ENCODE measurements at regions not wholly inside any gene's neighbourhood (a gene's known extent, or its start where the extent isn't known, plus 50 kb on each side); places are given as distances from the start of the nearest gene placed in this dataset.
A peak's percentile ranks its signal among the peaks of the same experiment; 100 is the strongest.
"Not testable (repeated sequence)": the region's sequence is repeated elsewhere in the genome, so short reads cannot be mapped to it uniquely, and the experiment has no call there.

DNA sequence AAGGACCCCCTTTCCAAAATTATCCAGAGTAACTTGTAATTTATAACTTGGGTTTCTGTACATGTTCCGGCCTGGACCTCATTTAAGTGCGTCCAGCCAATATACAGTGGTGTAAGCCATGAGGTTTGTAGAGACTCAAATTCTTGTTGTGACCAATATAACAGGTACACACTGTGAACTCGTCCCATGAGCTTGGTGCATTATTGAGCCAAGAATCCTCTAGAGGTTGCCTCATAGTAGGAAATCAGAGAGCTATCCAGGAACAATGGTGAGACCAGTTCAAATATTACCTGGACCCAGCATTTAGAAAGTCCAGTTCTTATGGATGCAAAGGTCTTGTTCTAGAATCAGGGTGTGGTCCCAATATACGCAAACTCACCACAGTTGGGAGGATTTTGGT is 138.2 kb downstream of the NPIPB5 start:
- no peaks in the 10 kb centered on the region for H3K9me1 ChIP-seq (replicated peaks; ENCODE audit: control insufficient read depth, extremely low read depth, insufficient read depth, low read length)
- CTCF ChIA-PET, result no interaction called here
- dilution Hi-C loops (cut with MboI; ENCODE audit: extremely low pct_ligation_motif_present, low sequenced_read_pairs) (no loop called here), intact Hi-C loops (cut with micrococcal nuclease) (no loop called here)
- no TSS peak for BruUV-seq (replicated peaks)
- no peaks in the 10 kb centered on the region for H3K36me3 ChIP-seq (ENCODE audit: control insufficient read depth in 2 of 2, extremely low read depth in 1 of 2, insufficient read depth in 2 of 2, low read length in 2 of 2)
- no peaks in the 10 kb centered on the region for H3K79me2 ChIP-seq (ENCODE audit: control insufficient read depth, insufficient read depth, low read length)
- H4K20me1 ChIP-seq (replicated peaks; ENCODE audit: control insufficient read depth, extremely low read depth, insufficient read depth, low read length), result no peaks in the 10 kb centered on the region
- H3K27ac ChIP-seq (ENCODE audit: insufficient read depth, low read depth, low read length), result no peak overlapping the region
- TF ChIP-seq POLR2A (IDR thresholded peaks at IDR 0.05; ENCODE audit: low read depth, low read length) (no peak), JUN (IDR thresholded peaks at IDR 0.05; ENCODE audit: borderline replicate concordance, insufficient read depth, insufficient read length, low read depth) (no peak), EZH2 (IDR thresholded peaks at IDR 0.05; ENCODE audit: borderline replicate concordance, low read depth, low read length, severe bottlenecking) (no peak), POLR2AphosphoS5 (IDR thresholded peaks at IDR 0.05; ENCODE audit: insufficient read depth, low read depth, low read length) (no peak), MYC (IDR thresholded peaks at IDR 0.05; ENCODE audit: low read depth, low read length) (no peak)
- TF ChIP-seq, protein P1, sequence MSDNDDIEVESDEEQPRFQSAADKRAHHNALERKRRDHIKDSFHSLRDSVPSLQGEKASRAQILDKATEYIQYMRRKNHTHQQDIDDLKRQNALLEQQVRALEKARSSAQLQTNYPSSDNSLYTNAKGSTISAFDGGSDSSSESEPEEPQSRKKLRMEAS (IDR thresholded peaks at IDR 0.05; ENCODE audit: insufficient read depth, insufficient read length), result no peak
- TF ChIP-seq, protein P2, sequence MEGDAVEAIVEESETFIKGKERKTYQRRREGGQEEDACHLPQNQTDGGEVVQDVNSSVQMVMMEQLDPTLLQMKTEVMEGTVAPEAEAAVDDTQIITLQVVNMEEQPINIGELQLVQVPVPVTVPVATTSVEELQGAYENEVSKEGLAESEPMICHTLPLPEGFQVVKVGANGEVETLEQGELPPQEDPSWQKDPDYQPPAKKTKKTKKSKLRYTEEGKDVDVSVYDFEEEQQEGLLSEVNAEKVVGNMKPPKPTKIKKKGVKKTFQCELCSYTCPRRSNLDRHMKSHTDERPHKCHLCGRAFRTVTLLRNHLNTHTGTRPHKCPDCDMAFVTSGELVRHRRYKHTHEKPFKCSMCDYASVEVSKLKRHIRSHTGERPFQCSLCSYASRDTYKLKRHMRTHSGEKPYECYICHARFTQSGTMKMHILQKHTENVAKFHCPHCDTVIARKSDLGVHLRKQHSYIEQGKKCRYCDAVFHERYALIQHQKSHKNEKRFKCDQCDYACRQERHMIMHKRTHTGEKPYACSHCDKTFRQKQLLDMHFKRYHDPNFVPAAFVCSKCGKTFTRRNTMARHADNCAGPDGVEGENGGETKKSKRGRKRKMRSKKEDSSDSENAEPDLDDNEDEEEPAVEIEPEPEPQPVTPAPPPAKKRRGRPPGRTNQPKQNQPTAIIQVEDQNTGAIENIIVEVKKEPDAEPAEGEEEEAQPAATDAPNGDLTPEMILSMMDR (IDR thresholded peaks at IDR 0.05; ENCODE audit: extremely low read depth in 1 of 2, insufficient read depth in 1 of 2, low read depth in 1 of 2, low read length in 2 of 2), result no peak
- H3K27me3 ChIP-seq (ENCODE audit: control insufficient read depth in 2 of 2, insufficient read depth in 2 of 2, low read length in 2 of 2), result peaks cover 5 to 22% of the 10 kb centered on the region in 2 experiments
- POLR2A ChIA-PET, result no interaction called here
- no peak overlapping the region for H3K9ac ChIP-seq (replicated peaks; ENCODE audit: extremely low read depth, insufficient read depth, low read length)
- H3K9me3 ChIP-seq (replicated peaks; ENCODE audit: control insufficient read depth, insufficient read depth, low read length), result no peaks in the 10 kb centered on the region
- FAIRE-seq (peak; percentile 40), DNase-seq (ENCODE audit: low read depth, low spot score) (no peak)
- H2AFZ ChIP-seq (ENCODE audit: low read depth, low read length), result no peak overlapping the region
- H3K4me3 ChIP-seq (replicated peaks in 1 of 3; ENCODE audit: insufficient read depth in 1 of 3, low read depth in 1 of 3, low read length in 3 of 3), result no peak overlapping the region
- H3K4me2 ChIP-seq (ENCODE audit: insufficient read depth, low read length), result no peak overlapping the region
- H3K4me1 ChIP-seq (ENCODE audit: control insufficient read depth, extremely low read depth, insufficient read depth, low read length), result no peaks in the 10 kb centered on the region

DNA sequence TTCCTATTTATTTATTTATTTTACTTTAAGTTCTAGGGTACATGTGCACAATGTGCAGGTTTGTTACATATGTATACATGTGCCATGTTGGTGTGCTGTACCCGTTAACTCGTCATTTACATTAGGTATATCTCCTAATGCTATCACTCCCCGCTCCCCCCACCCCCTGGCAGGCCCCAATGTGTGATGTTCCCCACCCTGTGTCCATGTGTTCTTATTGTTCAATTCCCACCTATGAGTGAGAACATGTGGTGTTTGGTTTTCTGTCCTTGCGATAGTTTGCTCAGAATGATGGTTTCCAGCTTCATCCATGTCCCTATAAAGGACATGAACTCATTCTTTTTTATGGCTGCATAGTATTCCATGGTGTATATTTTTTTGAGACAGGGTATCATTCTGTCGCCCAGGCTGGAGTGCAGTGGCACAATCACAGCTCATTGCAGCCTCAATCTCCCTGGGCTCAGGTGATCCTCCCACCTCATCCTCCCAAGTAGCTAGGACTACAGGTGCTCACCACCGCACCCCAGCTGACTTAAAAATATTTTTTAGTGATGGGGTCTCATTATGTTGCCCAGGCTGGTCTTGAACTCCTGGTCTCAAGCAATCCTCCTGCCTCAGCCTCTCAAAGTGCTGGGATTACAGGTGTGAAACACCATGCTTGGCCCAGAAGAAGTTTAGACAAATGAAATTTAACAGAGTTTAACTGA is 140.6 kb downstream of the NPIPB5 start:
- H3K36me3 ChIP-seq (ENCODE audit: control insufficient read depth in 2 of 2, extremely low read depth in 1 of 2, insufficient read depth in 2 of 2, low read length in 2 of 2); FAIRE-seq; H2AFZ ChIP-seq (ENCODE audit: low read depth, low read length); H3K27ac ChIP-seq (ENCODE audit: insufficient read depth, low read depth, low read length); H3K9me1 ChIP-seq (replicated peaks; ENCODE audit: control insufficient read depth, extremely low read depth, insufficient read depth, low read length); H3K9me3 ChIP-seq (replicated peaks; ENCODE audit: control insufficient read depth, insufficient read depth, low read length); H3K79me2 ChIP-seq (ENCODE audit: control insufficient read depth, insufficient read depth, low read length); BruUV-seq (replicated peaks); H3K9ac ChIP-seq (replicated peaks; ENCODE audit: extremely low read depth, insufficient read depth, low read length); POLR2A ChIA-PET; H3K4me1 ChIP-seq (ENCODE audit: control insufficient read depth, extremely low read depth, insufficient read depth, low read length); H3K4me3 ChIP-seq (replicated peaks in 1 of 3; ENCODE audit: insufficient read depth in 1 of 3, low read depth in 1 of 3, low read length in 3 of 3); intact Hi-C loops (cut with micrococcal nuclease); H3K4me2 ChIP-seq (ENCODE audit: insufficient read depth, low read length); H4K20me1 ChIP-seq (replicated peaks; ENCODE audit: control insufficient read depth, extremely low read depth, insufficient read depth, low read length); dilution Hi-C loops (cut with MboI; ENCODE audit: extremely low pct_ligation_motif_present, low sequenced_read_pairs); DNase-seq (ENCODE audit: low read depth, low spot score): not testable (repeated sequence)
- H3K27me3 ChIP-seq (ENCODE audit: control insufficient read depth in 2 of 2, insufficient read depth in 2 of 2, low read length in 2 of 2), result peaks cover 2 to 17% of the 10 kb centered on the region in 2 experiments
- CTCF ChIA-PET, result interaction anchor here (1.4 kb wide), 1 partner anchor 16 kb away, joined by 3 read pairs; no protein-coding TSS in a partner anchor

Data from endothelial cell of umbilical vein (primary cell).